ENCODE measurements at regions not wholly inside any gene's neighbourhood (a gene's known extent, or its start where the extent isn't known, plus 50 kb on each side); places are given as distances from the start of the nearest gene placed in this dataset.
A peak's percentile ranks its signal among the peaks of the same experiment; 100 is the strongest.

- H3K4me1 ChIP-seq = no peaks in the 10 kb centered on the region
- H3K27ac ChIP-seq = no peak overlapping the region
- no peaks in the 10 kb centered on the region for H3K36me3 ChIP-seq
- no peaks in the 10 kb centered on the region for H3K27me3 ChIP-seq
- H3K4me3 ChIP-seq = no peak overlapping the region
- no peaks in the 10 kb centered on the region for H3K9me3 ChIP-seq (replicated peaks)
- DNase-seq = no peak
These were observed 170.7 kb downstream of the NEBL start for GRCh38 chr10:20726381-20726780.

GRCh38 chr10:20714979-20715378 is 182.1 kb downstream of the NEBL start:
- H3K4me3 ChIP-seq = no peak overlapping the region
- no peaks in the 10 kb centered on the region for H3K36me3 ChIP-seq
- H3K27me3 ChIP-seq = no peaks in the 10 kb centered on the region
- no peak overlapping the region for H3K27ac ChIP-seq
- DNase-seq = no peak
- H3K4me1 ChIP-seq = no peaks in the 10 kb centered on the region
- H3K9me3 ChIP-seq (replicated peaks) = no peaks in the 10 kb centered on the region

GRCh38 chr10:20714518-20714917 is 182.6 kb downstream of the NEBL start:
- Histone ChIP-seq H3K27me3 (no peaks in the 10 kb centered on the region), H3K9me3 (replicated peaks) (no peaks in the 10 kb centered on the region), H3K4me3 (no peak overlapping the region), H3K36me3 (no peaks in the 10 kb centered on the region), H3K4me1 (no peaks in the 10 kb centered on the region), H3K27ac (no peak overlapping the region)
- DNase-seq = no peak

GRCh38 chr10:20713420-20713819 is 183.7 kb downstream of the NEBL start:
- no peak for DNase-seq
- no peaks in the 10 kb centered on the region for H3K4me1 ChIP-seq
- no peaks in the 10 kb centered on the region for H3K9me3 ChIP-seq (replicated peaks)
- no peaks in the 10 kb centered on the region for H3K36me3 ChIP-seq
- no peak overlapping the region for H3K4me3 ChIP-seq
- H3K27ac ChIP-seq = no peak overlapping the region
- no peaks in the 10 kb centered on the region for H3K27me3 ChIP-seq

GRCh38 chr10:20712774-20713173 is 184.3 kb downstream of the NEBL start:
- DNase-seq = no peak
- Histone ChIP-seq H3K27me3 (no peaks in the 10 kb centered on the region), H3K9me3 (replicated peaks) (no peaks in the 10 kb centered on the region), H3K4me3 (no peak overlapping the region), H3K4me1 (no peaks in the 10 kb centered on the region), H3K27ac (no peak overlapping the region), H3K36me3 (no peaks in the 10 kb centered on the region)

GRCh38 chr10:20709708-20710107 is 187.4 kb downstream of the NEBL start:
- H3K9me3 ChIP-seq (replicated peaks) = no peaks in the 10 kb centered on the region
- H3K4me3 ChIP-seq = no peak overlapping the region
- H3K27me3 ChIP-seq = no peaks in the 10 kb centered on the region
- no peaks in the 10 kb centered on the region for H3K4me1 ChIP-seq
- no peaks in the 10 kb centered on the region for H3K36me3 ChIP-seq
- no peak for DNase-seq
- no peak overlapping the region for H3K27ac ChIP-seq

GRCh38 chr10:20708305-20708704 is 188.8 kb downstream of the NEBL start:
- H3K9me3 ChIP-seq (replicated peaks) = no peaks in the 10 kb centered on the region
- no peaks in the 10 kb centered on the region for H3K36me3 ChIP-seq
- no peaks in the 10 kb centered on the region for H3K27me3 ChIP-seq
- DNase-seq = no peak
- no peak overlapping the region for H3K4me3 ChIP-seq
- H3K27ac ChIP-seq = no peak overlapping the region
- no peaks in the 10 kb centered on the region for H3K4me1 ChIP-seq

GRCh38 chr10:20707251-20707650 is 189.9 kb downstream of the NEBL start:
- no peak for DNase-seq
- Histone ChIP-seq H3K9me3 (replicated peaks) (no peaks in the 10 kb centered on the region), H3K4me1 (no peaks in the 10 kb centered on the region), H3K4me3 (no peak overlapping the region), H3K27me3 (no peaks in the 10 kb centered on the region), H3K36me3 (no peaks in the 10 kb centered on the region), H3K27ac (no peak overlapping the region)

- no peaks in the 10 kb centered on the region for H3K4me1 ChIP-seq
- 0 out of 2 replicates have a peak, but pooled peaks cover 4% of the 10 kb centered on the region for H3K9me3 ChIP-seq (replicated peaks)
- no peaks in the 10 kb centered on the region for H3K36me3 ChIP-seq
- no peak overlapping the region for H3K27ac ChIP-seq
- DNase-seq = no peak
- H3K27me3 ChIP-seq = no peaks in the 10 kb centered on the region
- H3K4me3 ChIP-seq = no peak overlapping the region
These were observed 198.3 kb downstream of the NEBL start for GRCh38 chr10:20698837-20699236.

GRCh38 chr10:20694296-20694695 is 202.8 kb downstream of the NEBL start:
- DNase-seq = no peak
- Histone ChIP-seq H3K4me3 (no peak overlapping the region), H3K27me3 (no peaks in the 10 kb centered on the region), H3K36me3 (no peaks in the 10 kb centered on the region), H3K4me1 (peaks cover 5% of the 10 kb centered on the region; the same call in 1 of the 2 replicates), H3K9me3 (replicated peaks) (no peaks in the 10 kb centered on the region), H3K27ac (no peak overlapping the region)

GRCh38 chr10:20688797-20689544 is 208.1 kb downstream of the NEBL start:
- Histone ChIP-seq H3K27me3 (no peaks in the 10 kb centered on the region), H3K4me3 (no peak overlapping the region), H3K9me3 (replicated peaks) (no peaks in the 10 kb centered on the region), H3K36me3 (no peaks in the 10 kb centered on the region), H3K27ac (no peak overlapping the region), H3K4me1 (peaks cover 5% of the 10 kb centered on the region; the same call in 1 of the 2 replicates)
- DNase-seq = no peak

GRCh38 chr10:20686015-20686635 is 211.0 kb downstream of the NEBL start:
- Histone ChIP-seq H3K4me1 (peaks cover under 1% of the 10 kb centered on the region; the same call in 1 of the 2 replicates), H3K4me3 (no peak overlapping the region), H3K9me3 (replicated peaks) (no peaks in the 10 kb centered on the region), H3K36me3 (no peaks in the 10 kb centered on the region), H3K27ac (no peak overlapping the region), H3K27me3 (no peaks in the 10 kb centered on the region)
- no peak for DNase-seq

GRCh38 chr10:20685462-20685861 is 211.6 kb downstream of the NEBL start:
- Histone ChIP-seq H3K27me3 (no peaks in the 10 kb centered on the region), H3K27ac (no peak overlapping the region), H3K4me3 (no peak overlapping the region), H3K9me3 (replicated peaks) (no peaks in the 10 kb centered on the region), H3K4me1 (no peaks in the 10 kb centered on the region), H3K36me3 (no peaks in the 10 kb centered on the region)
- no peak for DNase-seq

GRCh38 chr10:20683345-20683744 is 213.8 kb downstream of the NEBL start:
- Histone ChIP-seq H3K9me3 (replicated peaks) (no peaks in the 10 kb centered on the region), H3K27me3 (no peaks in the 10 kb centered on the region), H3K4me3 (no peak overlapping the region), H3K4me1 (no peaks in the 10 kb centered on the region), H3K36me3 (no peaks in the 10 kb centered on the region), H3K27ac (no peak overlapping the region)
- no peak for DNase-seq

GRCh38 chr10:20682782-20683181 is 214.3 kb downstream of the NEBL start:
- Histone ChIP-seq H3K27me3 (no peaks in the 10 kb centered on the region), H3K4me1 (no peaks in the 10 kb centered on the region), H3K9me3 (replicated peaks) (no peaks in the 10 kb centered on the region), H3K36me3 (no peaks in the 10 kb centered on the region), H3K27ac (no peak overlapping the region), H3K4me3 (no peak overlapping the region)
- DNase-seq = peak in 1 of 2 experiments; percentile 2

- H3K4me1 ChIP-seq = no peaks in the 10 kb centered on the region
- H3K27me3 ChIP-seq = no peaks in the 10 kb centered on the region
- no peak overlapping the region for H3K4me3 ChIP-seq
- H3K9me3 ChIP-seq (replicated peaks) = no peaks in the 10 kb centered on the region
- DNase-seq = no peak
- H3K36me3 ChIP-seq = no peaks in the 10 kb centered on the region
- no peak overlapping the region for H3K27ac ChIP-seq
These were observed 219.8 kb downstream of the NEBL start for GRCh38 chr10:20677340-20677739.

Data from SJCRH30 (cell line).